OCI-LY3 (cell line): ENCODE measurements at regions not wholly inside any gene's neighbourhood (a gene's known extent, or its start where the extent isn't known, plus 50 kb on each side); places are given as distances from the start of the nearest gene placed in this dataset.

Experiments used
- H2AFZ ChIP-seq: fragments of 200-600, 300-600 bp; shearing (Covaris generic); 2 replicates; pipeline ENCODE4 v1.6.0; 2014; ENCODE audit warnings: antibody characterized with exemption, low read depth, low read length
- H3K27ac ChIP-seq: fragments of 200-600, 300-600 bp; sonication (generic); 2 replicates; pipeline ENCODE4 v1.5.1; 2014; ENCODE audit warnings: mild to moderate bottlenecking, low read length, moderate library complexity, mixed read lengths
- H3K27me3 ChIP-seq: fragments of 200-600, 300-600 bp; sonication (generic); 2 replicates; pipeline ENCODE4 v1.6.1; 2014; ENCODE audit warnings: low read depth, low read length, mixed read lengths
- H3K36me3 ChIP-seq: fragments of 200-600, 300-600 bp; sonication (generic); replicated peaks from 2 replicates; pipeline ENCODE3; 2014; ENCODE audit warnings: low read depth, low read length, mixed read lengths
- H3K4me1 ChIP-seq: fragments of 300-600, 200-600 bp; sonication (generic); 2 replicates; pipeline ENCODE4 v1.6.1; 2014; ENCODE audit warnings: low read length, mixed read lengths
- H3K4me2 ChIP-seq: fragments of 200-600, 300-600 bp; sonication (generic); 2 replicates; pipeline ENCODE4 v1.6.1; 2014; ENCODE audit warnings: low read length, mixed read lengths
- H3K4me3 ChIP-seq: fragments of 300-600, 200-600 bp; sonication (generic); 2 replicates; pipeline ENCODE4 v1.5.1; 2014; ENCODE audit warnings: antibody characterized with exemption, mild to moderate bottlenecking, low read length, moderate library complexity
- H3K79me2 ChIP-seq: fragments of 300-600, 200-600 bp; shearing (Covaris generic); 2 replicates; pipeline ENCODE4 v1.6.1; 2014; ENCODE audit warnings: mild to moderate bottlenecking, low read length, mixed read lengths
- H3K9ac ChIP-seq: fragments of 300-600, 200-600 bp; shearing (Covaris generic); 2 replicates; pipeline ENCODE4 v1.6.0; 2014; ENCODE audit warnings: mild to moderate bottlenecking, low read length, moderate library complexity
- H3K9me3 ChIP-seq: fragments of 200-600, 300-600 bp; shearing (Covaris generic); 2 replicates; pipeline ENCODE4 v1.6.1; 2014; ENCODE audit warnings: low read length, mixed read lengths; ENCODE audit not compliant: insufficient read depth
- H4K20me1 ChIP-seq: fragments of 200-600, 300-600 bp; sonication (generic); 2 replicates; pipeline ENCODE4 v1.6.1; 2016; ENCODE audit warnings: low read length, mixed read lengths; ENCODE audit not compliant: insufficient read depth
- CTCF ChIP-seq: fragments of 200-600, 300-600 bp; sonication (generic); IDR thresholded peaks from 2 replicates; pipeline ENCODE4 v1.5.1; 2014; ENCODE audit warnings: antibody characterized with exemption, low read length, low read depth
- EZH2phosphoT487 ChIP-seq: fragments of 200-600 bp; shearing (Covaris generic); IDR thresholded peaks from 2 replicates; pipeline ENCODE4 v1.6.1; 2018; ENCODE audit warnings: antibody characterized with exemption, mixed run types, low read depth

DNA sequence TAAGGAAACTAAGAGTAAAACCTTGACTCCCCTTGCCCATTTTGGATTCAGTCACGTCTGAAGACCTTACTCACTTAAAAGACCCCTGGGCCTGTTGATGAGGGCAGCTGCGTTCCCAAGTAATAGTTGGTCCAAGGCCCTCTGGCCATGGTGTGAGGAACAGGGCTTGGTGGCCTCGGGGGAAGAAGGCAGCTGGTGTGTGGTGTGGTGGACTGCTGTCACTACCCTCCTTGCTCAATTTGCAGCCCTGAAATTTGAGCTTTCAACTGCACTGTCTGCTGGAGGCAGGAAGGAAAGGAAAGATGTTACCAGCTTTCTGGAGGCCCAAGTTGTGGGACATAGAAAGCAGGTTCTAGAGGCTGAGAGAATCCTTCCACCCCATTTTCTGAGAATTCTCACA is 128.2 kb downstream of the SLC38A6 start:
- peaks cover 10% of the 10 kb centered on the region for H3K36me3 ChIP-seq
- H3K4me1 ChIP-seq, result peaks cover 11% of the 10 kb centered on the region
- TF ChIP-seq CTCF (no peak), EZH2phosphoT487 (no peak)
- H3K9me3 ChIP-seq, result peaks cover 7% of the 10 kb centered on the region; the same call in 1 of the 2 replicates
- H3K4me3 ChIP-seq, result no peak overlapping the region
- no peak overlapping the region for H2AFZ ChIP-seq
- H3K79me2 ChIP-seq, result no peaks in the 10 kb centered on the region
- H3K9ac ChIP-seq, result no peak overlapping the region
- H3K27me3 ChIP-seq, result no peaks in the 10 kb centered on the region
- no peaks in the 10 kb centered on the region for H4K20me1 ChIP-seq
- no peak overlapping the region for H3K27ac ChIP-seq
- H3K4me2 ChIP-seq, result no peak overlapping the region

DNA sequence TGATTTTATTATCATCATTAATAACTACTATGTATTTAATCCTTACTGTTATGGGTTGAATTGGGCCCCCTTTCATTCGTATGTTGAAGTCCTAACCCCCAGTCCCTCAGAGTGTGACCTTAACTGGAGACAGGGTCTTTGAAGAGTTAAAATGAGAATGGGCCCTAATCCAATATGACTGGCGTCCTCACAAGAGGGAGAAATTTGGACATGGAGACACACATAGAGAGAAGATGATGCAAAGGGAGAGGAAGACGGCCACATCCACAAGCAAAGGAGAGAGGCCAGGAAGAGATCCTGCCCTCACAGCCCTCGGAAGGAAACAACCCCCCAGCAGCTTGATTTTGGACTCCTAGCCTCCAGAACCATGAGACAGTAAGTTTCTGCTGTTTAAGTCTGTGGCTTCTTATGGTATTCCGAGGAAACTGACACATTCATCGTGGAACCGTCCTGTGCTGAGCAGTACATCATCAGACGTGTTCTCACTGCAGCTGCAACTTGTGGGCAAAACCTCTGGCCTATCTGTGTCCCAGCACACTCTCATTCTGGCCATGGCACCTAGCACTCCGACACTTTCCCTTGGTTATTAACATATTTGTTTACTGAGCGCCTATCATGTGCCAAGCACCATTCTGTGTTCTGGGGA is 127.6 kb downstream of the SLC38A6 start:
- Histone ChIP-seq H3K79me2 (no peaks in the 10 kb centered on the region), H2AFZ (no peak overlapping the region), H3K9ac (no peak overlapping the region), H3K27ac (no peak overlapping the region), H3K36me3 (peaks cover 3% of the 10 kb centered on the region), H3K9me3 (peaks cover under 1% of the 10 kb centered on the region; the same call in 1 of the 2 replicates), H3K4me3 (no peak overlapping the region), H3K4me2 (no peak overlapping the region), H3K4me1 (peaks cover 18% of the 10 kb centered on the region), H3K27me3 (no peaks in the 10 kb centered on the region), H4K20me1 (no peaks in the 10 kb centered on the region)
- TF ChIP-seq CTCF (no peak), EZH2phosphoT487 (no peak)

- H3K79me2 ChIP-seq, result no peaks in the 10 kb centered on the region
- no peak overlapping the region for H3K4me3 ChIP-seq
- no peak overlapping the region for H3K27ac ChIP-seq
- peaks cover 24% of the 10 kb centered on the region for H3K4me1 ChIP-seq
- no peaks in the 10 kb centered on the region for H4K20me1 ChIP-seq
- no peak overlapping the region for H3K9ac ChIP-seq
- no peak overlapping the region for H2AFZ ChIP-seq
- no peak overlapping the region for H3K4me2 ChIP-seq
- TF ChIP-seq EZH2phosphoT487 (no peak), CTCF (no peak)
- peaks cover 3% of the 10 kb centered on the region for H3K36me3 ChIP-seq
- H3K27me3 ChIP-seq, result no peaks in the 10 kb centered on the region
- H3K9me3 ChIP-seq, result no peaks in the 10 kb centered on the region
Measured at GRCh38 chr14:61107869-61108493, 126.9 kb downstream of the SLC38A6 start.

- Histone ChIP-seq H3K27ac (no peak overlapping the region), H3K9ac (no peak overlapping the region), H3K4me3 (no peak overlapping the region), H3K79me2 (no peaks in the 10 kb centered on the region), H3K36me3 (peaks cover 3% of the 10 kb centered on the region), H2AFZ (no peak overlapping the region), H3K9me3 (no peaks in the 10 kb centered on the region), H4K20me1 (no peaks in the 10 kb centered on the region), H3K4me2 (no peak overlapping the region), H3K4me1 (peaks cover 33% of the 10 kb centered on the region), H3K27me3 (no peaks in the 10 kb centered on the region)
- no peak for TF ChIP-seq EZH2phosphoT487
- 0 out of 2 replicates have a peak, but pooled peaks have one; percentile 53 for TF ChIP-seq CTCF
Measured at GRCh38 chr14:61106959-61107641, 126.1 kb downstream of the SLC38A6 start.
